NK-92 (cell line): ENCODE measurements at regions not wholly inside any gene's neighbourhood (a gene's known extent, or its start where the extent isn't known, plus 50 kb on each side); places are given as distances from the start of the nearest gene placed in this dataset.

Source experiments
- DNase-seq: peaks from one replicate; lab custom pipeline; 2025; ENCODE audit not compliant: unreplicated experiment; lab: John Stamatoyannopoulos, UW

DNA sequence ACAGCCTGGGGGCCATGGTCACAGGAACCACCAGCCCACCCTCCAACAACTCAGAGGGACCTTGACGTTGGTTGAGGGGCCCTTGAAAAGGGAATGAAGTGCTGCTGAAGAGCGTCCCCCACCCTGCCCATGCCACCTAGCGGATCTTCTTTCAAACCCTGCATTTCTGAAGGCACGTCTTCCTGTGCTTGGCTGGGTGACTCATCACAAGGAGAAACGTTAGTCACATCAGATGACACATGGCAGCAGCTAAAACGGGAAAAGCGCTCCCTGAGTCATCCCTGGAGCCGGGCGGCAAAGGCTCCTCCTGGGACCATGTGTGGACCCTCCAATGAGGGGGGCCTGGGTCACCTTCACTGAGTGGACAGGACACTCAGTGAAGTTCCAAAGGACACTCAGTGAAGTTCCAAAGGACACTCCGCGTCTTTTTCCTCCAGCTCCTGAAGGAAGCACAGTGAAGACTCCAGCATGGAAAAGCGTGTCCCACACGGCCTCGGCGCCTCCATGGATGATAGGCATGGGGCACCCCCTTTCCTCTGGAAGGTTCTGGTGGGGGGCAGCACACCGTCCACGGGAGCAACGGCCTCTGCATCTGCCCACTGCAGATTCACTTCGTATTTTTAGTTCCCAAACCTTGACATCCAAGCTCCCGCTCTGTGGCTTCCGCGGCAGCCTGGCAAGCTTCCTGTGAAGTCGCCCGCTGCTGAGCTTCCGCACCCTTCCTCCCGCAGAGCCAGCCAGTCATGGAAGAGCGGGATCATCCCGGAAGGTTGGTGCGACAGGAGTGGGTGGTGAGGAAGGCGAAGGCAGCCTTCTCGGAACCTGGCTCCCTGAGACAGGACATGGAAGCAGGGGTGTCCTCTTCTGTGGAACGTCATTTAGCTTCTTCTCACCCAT, 383.4 kb downstream of the VRK1 start:
- DNase-seq = no peak

DNA sequence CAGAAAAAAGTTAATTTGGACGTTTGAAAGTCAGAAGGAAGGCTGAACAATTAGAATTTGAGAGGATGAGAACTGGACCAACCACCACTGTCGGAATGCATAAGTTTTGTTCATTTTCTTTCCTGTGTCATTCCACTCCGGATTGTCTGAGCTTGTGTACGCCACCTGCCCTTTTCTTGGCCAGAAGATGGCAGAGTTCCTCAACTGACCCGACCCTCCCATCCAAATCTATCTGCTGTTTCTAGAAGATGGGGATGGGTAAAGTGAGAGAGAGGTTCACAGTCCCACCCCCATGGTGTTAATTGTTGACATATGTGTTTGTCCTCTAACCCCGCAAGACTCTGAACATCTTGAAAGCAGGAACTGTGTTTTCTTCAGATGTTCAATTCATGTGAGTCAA, 388.0 kb downstream of the VRK1 start:
- no peak for DNase-seq

DNA sequence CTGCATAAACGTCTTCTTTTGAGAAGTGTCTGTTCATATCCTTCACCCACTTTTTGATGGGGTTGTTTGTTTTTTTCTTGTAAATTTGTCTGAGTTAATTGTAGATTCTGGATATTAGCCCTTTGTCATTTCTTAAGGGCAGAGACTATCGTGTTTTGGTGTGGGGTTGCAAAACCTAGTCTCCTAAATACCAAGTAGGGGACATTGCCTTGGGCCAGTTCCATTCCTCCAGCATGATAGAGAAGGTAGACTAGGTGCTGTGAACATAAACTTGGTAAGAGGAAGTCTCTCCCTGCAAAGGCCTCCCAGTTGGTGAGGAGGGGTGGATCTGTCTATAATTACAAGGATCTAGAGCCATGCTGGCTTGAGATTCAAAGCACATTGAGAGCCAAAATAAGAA, 390.7 kb downstream of the VRK1 start:
- no peak for DNase-seq

DNA sequence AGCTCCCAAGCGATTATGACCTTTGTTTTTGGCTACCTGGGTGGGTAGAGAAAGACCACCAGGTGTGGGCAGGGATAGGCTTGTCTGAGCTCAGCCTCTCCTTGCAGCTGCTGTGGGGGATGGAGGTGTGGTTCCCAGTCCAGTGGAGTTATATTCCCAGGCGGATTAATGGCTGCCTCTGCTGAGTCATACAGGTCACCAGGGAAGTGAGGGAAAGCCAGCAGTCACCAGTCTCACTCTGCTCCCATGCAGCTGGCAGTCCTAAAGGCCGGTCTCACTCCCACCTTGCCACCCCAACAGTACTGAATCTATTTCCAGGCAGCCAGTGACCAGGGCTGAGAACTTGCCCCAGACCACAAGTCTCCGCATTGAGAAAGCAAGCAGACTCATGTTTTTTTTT, 399.2 kb downstream of the VRK1 start:
- DNase-seq = no peak

DNA sequence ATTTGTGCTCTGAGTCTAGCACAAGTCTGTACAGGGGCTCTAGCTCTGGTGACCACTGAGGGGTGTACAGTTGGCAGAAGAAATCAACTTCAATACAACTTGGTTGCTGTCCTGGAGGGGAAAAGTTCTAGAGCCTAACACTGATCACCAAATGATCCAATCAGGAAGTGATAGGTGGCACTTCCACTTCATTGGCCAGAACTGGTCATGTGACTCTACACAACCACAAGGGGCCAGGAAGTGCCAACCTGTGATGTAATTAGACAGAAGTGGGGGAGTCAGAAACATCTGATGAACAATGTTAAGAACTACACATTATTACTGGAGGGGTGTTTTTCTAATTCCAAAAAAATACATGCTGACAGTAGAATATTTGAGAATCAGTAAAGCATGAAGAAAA, 401.6 kb downstream of the VRK1 start:
- DNase-seq = no peak

DNA sequence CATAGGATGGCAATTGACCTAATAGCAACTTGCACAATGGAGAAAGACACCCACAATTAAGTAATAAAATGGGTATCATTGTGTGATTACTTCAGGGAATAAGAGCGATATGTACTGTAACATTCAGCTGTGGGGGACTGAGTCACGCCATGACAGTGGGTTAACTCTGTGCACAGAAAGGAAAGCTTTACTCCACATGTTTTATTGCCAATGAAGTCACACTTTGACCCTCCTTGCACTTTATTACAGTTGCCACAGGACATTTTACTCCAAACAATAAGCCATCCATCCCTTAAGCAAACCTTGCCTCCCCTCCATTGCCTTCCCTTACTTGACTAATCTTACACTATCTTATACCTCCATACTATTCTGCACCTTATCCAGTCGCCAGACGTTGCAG, 403.1 kb downstream of the VRK1 start:
- DNase-seq = no peak

DNA sequence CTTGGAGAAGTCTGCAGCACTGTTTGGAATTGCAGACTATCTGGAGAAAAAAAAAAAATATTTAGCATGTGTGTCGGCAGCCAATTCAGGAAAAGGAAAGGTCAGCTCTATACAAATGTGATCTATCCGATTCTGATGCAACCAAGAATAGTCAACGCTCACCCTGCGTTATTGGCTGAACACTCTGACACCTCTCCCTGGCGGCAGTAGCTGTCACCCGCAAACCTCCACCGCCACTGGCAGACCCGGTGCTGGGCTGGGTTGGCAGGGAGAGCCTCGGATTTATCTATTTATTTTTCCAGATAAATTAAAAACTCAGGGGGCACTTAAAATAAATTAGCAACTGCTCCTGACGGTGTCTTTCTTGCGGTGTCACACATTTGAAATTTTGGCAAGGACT, 409.7 kb downstream of the VRK1 start:
- DNase-seq = no peak

DNA sequence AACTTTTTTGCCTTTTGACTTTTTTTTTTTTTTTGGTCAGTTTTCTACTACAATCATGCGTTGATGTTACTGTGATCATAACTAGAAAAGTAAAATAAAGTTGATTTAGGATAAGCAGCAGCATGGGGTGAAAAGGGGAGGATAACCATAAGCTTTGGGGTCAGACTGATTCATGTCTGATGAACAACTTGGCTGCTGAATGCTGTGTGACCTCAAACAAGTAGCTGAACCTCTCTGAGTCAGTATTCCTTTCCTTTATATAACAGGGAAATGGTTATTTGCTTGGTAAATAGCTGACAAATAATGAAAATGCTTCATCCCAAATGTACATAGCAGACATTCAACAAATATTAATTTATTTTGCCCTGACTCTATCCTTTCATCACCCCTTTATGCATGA, 413.0 kb downstream of the VRK1 start:
- DNase-seq = no peak

DNA sequence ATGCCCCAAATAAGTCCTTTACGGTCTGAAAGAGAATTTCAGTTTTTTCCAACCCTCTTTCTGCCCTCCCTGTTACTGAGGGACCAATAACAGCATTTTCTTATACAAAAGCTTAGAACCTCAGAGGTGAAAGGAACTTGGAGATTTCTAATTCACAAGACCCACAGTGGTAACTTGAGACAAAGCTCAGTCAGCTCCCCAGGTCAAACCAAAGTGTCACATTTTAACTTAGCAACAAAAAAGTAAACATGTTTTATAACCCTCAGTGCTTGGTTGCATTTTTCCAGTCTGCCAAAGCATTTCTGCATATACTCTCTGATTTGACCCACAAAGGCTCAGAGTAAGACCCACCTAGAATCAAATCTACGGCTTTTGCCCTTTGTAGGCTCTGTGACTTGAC, 415.2 kb downstream of the VRK1 start:
- no peak for DNase-seq

DNA sequence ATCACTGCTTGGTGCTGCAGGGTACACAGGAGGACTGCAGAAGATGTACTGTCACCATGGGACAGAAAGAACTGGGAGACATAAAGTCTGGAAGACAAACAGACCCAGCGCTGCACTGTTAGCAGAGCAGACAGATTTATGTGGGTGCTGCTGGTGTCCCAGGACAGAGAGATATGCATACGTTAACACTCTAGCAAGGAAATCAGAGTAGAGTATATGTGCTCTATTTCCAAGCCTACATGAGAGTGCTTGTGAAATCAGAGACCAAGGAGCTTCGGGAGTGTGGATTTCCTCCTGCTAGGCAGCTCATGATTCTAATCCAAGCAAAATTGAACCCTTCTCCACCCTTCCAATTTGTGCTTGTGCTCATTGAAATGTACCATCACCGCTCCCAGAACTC, 416.5 kb downstream of the VRK1 start:
- DNase-seq = no peak

DNA sequence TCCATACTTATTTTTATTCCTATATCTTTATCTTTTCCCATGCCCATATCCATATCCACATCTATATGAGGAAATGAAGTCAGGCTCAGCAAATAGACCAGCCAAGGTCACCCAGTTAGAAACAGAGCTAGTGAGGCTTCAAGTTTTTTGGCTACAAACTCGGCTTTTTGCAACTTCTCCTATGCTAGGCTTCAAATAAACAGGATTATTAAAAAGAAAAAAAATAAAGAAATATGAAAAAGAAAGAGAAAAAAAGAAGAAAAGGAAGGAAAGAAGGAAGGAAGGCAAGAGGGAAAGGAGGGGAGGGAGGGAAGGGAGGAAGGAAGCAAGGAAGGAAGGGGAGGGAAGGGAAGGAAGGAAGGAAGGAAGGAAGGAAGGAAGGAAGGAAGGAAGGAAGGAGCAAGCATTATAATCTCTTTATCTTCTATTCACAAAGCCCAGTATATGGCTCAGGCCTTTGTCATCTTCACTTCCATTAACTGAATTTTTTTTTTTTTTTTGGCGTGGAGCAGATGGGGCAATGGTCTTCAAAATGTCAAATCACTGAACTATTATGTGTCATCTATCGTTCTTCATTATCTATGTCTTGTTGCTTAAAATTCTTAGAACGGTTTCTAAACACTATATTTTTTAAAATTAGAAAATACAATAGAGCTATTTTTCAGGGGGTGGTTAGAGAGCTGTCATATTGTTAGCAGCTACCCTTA, 418.2 kb downstream of the VRK1 start:
- no peak for DNase-seq

DNA sequence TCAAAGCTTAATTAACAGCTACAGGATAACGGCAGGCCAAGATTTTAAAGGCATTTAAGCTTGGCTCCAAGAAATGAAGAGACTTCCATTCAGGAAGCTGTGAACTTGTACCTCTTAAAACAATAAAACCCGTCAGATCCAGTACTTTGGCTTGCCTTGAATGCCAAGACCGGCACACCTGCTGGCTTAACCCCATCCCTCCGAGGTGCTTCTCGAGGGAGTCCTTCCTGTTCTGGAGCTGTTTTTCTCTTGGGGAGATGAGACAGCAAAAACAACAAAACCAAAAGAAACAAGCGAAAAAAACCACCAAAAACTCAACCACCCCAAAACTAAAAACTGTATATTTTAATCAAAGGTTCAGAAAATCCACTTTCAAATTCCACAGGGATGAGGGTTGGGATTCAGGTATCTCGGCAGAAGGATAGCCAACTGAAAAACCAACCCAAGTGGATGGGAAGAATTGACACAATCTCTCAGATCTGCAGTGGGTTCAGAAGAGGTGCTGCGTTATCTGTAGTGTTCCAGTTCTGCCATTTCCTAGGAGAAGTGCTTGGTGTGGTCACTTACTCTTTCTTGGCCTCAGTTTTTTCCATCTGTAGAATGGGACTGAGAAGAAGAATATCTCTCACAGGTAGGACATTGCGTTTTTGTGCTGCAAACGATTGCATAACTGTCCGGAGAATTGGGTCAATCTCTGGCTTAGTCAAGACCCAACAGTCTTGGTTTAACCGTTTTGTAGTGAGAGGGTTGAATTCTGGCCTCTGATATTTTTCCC, 420.1 kb downstream of the VRK1 start:
- no peak for DNase-seq

DNA sequence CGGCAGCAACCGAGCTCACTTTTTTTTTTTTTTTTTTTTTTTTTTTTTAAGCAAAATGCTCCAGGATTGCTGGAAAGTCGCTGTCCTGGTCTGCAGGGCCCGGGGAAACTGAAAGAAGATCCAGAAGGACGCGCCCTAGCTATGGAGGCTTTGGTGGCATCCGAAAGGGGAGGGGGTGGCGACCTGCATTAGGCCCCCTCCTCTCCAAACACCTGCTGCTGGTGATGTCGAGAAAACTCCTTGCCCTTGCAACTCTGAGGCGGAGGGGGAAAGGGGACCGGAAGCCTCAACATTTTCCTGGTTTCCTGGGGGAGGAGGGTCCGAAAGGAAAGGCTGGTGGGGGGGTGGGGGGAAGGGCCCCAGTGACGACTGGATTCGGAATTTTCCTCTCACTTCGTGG, 421.1 kb downstream of the VRK1 start:
- DNase-seq = no peak

DNA sequence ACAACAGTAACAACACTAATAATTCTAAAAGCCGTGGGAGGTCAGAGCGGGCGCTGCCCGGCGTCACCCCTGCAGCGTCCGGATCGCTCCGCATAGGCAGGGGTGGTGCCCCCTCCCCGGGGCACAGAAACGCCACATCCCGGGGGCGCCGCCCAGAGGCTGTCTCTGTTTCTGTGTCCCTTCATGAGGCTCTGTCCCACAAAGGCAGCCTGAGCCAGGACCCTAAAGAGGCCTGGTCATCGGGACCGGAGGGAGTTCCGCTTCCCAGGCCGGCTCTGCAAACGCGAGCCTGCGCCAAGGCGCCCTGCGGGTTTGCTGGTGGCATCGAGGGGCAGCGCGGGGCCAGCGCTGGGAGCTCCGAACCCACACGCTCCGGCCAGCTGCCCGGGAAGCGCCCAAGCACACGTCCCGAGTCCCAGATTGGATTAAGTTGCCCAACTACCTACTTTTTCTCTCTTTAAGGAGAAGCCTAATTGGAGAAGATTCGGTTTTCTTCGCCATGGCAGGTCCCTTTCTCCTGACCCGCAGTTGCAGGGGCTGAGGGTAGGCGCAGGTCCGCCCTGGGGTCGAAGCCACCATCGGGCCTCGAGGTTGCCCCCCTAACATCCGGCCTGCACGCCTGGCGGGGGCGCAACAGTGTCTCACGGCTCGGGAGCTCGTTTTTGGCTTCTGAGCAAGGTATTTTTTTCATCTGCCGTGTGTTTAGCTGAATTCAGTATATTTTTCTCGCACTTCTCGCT, 421.7 kb downstream of the VRK1 start:
- no peak for DNase-seq

DNA sequence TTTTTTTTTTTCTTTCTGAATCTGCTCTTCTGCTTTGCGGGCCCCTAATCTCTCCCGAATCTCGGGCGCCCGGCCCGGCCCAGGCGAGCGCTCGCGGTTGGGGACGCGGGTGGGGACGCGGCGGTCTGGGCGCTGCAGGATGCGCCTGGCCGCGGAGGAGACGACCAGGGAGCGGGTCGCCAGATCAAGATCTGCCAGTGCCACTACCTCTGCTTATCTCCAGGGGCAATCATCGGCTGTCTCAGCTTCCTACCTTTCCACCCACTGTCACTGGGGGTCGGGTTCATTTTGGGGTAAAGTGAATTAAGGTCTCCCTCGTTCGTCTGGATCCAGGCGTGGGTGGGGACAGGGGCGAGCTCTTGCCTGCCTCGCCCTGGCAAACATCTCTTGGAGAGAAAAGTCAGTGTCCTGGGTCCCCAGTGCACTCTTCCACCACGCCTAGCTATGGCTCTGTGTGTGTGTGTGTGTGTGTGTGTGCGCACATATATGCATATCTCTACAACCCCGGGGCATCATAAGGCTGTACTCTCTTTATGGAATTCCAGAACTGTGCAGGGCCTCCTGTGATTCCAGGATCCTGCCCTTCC, 422.3 kb downstream of the VRK1 start:
- DNase-seq = no peak

DNA sequence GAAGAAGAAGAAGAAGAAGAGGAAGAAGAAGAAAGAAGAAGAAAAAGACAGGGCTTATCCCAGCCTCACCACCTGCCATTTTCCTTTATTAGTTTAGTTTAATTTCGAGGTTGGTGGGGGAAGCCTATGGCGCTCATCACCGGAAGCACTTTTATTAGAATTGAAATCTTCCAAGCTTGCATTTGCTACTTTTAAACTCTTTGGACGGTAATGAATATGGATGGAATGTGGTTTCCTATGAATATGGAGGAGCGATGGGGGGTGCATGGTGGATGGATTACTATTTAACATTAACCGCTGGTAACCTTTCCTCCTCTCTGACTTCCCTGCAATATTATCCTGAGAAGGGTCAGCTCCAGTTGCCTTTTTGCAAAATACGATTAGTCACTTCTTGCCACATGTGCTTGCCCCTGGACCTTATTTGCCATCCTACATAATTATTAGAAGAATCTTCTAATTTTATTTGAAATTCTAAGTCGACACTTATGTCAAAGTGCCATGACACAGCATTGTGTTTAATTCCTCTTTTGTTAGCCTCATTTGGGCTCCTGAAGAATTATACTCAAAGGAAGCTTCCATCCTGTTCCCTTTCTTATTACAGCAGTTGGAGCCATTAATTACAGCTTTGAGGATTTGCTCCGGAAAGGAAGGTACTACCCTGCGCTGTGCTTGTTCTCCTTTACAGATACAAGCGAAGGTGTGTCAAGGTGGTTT, 424.5 kb downstream of the VRK1 start:
- DNase-seq = no peak

DNA sequence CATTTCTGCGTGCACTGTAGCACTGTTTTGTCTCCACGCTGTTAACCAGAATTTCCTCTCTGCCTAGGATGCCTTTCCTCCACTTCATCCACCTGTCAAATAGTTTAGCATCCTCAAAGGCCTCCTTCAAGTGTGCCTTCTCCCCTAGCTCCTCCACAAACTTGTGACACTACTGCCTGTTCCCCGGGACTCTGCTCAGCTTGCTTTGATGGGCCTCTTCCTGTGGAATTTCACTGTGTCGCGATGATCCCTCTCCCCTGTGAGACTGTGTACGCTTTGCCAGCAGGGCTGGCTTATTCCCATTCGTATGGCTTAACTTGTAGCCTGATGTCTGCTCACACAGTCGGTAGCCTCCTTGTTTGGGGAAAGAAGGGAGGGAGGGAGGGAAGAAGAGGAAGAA, 426.8 kb downstream of the VRK1 start:
- no peak for DNase-seq

DNA sequence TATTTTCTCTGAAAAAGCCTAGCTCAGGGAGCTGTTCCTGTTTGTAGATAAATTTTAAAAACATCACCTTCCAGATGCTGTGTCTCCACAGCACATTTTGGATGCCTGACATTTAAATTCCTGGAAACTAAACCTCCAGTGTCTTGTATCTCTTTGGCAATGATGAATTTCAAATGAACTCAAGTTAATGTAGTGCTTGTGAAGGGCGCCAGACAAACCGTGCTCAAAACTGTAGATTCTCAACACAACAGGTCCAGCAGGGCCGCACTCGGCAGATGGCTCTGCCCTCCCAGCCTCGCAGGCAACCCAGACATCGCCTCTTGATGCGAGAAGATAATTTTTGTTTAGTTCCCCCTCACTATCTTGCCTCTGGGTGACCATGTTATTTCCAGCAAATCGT, 432.9 kb downstream of the VRK1 start:
- DNase-seq = no peak

DNA sequence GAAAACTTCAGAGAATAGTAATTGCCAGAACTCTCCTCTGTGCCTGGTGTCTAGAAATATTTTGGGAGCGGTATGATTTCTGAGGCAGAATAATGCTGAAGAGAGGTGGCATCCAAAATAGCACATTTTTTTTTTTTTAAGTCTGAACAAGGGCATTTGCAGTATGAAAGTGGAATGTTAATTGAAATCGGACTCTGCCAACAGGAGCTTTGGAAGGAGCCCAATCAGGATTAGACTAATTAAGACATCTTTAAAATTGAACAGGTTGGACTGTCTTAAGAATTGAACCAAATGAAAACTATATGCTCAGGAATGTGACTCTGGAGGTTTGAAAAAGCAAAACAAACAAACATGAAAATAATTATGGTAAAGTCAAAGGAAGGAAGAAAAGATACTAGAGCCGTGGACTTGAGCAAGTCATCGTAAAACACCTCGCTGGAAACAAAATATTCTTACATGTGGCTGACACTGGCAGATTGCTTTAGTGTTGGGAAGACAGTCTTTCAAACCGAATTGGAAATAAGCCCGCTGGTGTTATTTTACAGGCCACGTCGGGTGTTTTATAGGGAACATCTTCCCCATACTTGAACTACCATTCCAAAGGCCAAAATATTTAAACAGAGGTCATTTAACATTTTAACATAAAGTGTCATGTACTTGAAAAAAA, 436.3 kb downstream of the VRK1 start:
- no peak for DNase-seq

DNA sequence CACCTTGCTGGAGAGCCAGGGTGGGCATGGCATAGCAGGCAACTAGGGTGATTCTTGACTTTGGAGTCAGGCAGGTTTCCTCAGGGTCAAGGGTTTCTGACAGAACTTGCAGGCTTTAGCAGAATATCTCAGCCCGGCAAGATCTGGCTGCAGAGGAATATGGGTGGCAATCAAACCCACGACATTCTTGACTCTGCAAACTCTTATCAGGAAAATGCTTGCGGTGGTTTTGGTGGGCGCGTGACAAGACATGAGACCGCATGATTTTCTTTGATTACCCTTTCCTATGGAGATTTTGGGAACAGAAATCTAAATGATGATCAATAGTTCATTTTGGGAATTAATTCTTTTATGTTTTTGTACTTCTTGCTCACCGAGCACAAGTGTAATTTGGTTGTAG, 449.5 kb downstream of the VRK1 start:
- DNase-seq = no peak
